ENCODE measurements at regions not wholly inside any gene's neighbourhood (a gene's known extent, or its start where the extent isn't known, plus 50 kb on each side); places are given as distances from the start of the nearest gene placed in this dataset.

GRCh38 chr7:117946151-117946633 lies 73.0 kb upstream of the CTTNBP2 start:
- TF ChIP-seq CTCF (IDR thresholded peaks at IDR 0.05 in 4 of 5, conservative IDR thresholded peaks at IDR 0.05 in 1 of 5), result no peak
- TF ChIP-seq POLR2A (IDR thresholded peaks at IDR 0.05), result no peak
